HCT116 (cell line): ENCODE measurements at regions not wholly inside any gene's neighbourhood (a gene's known extent, or its start where the extent isn't known, plus 50 kb on each side); places are given as distances from the start of the nearest gene placed in this dataset.

ENCODE experiments used
- EZH2 ChIP-seq: fragments of 200-600 bp; sonication (generic); IDR thresholded peaks from 2 replicates; pipeline ENCODE4 v1.6.1; 2017; ENCODE audit warnings: antibody characterized with exemption, mixed run types
- FOSL1 ChIP-seq: IDR thresholded peaks from 2 replicates; pipeline ENCODE4 v1.6.1; 2012; ENCODE audit warnings: low read depth
- RAD21 ChIP-seq: IDR thresholded peaks from 2 replicates; pipeline ENCODE4 v1.6.1; 2012; ENCODE audit warnings: low read depth, mild to moderate bottlenecking
- TF ChIP-seq, protein P1 (sequence below), 3 experiments: fragments of 200-600 bp in 1 of 3; sonication (generic) in 1 of 3; IDR thresholded peaks in 2 of 3; conservative IDR thresholded peaks in 1 of 3; 2 replicates each; pipeline ENCODE4 v1.5.1; 2012 to 2017; ENCODE audit warnings: low read depth in 2 of 3, low read length in 2 of 3, antibody characterized with exemption in 1 of 3, borderline replicate concordance in 1 of 3, control low read depth in 1 of 3, mild to moderate bottlenecking in 1 of 3, mixed read lengths in 1 of 3, mixed run types in 1 of 3, moderate library complexity in 1 of 3; ENCODE audit not compliant: insufficient read depth in 1 of 3

DNA sequence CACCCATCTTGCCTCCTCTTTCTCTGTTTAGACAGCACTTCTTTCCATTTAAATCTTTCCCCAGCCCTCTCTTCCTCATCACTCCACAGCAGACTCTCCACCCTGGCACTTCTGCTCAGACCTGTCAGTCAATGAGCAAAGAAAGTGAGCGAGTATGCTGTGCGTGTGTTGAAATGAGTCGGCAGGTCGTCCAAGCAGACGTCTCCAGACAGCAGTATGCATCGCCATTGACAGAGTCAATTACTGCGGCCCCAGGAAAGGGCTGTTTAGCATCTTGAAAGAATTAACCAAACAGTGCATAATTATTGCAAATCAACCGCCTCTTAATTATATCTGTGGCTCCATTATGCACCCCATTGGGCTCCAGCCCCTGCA lies 54.8 kb upstream of the KCNG1 start:
- TF ChIP-seq, protein P1, sequence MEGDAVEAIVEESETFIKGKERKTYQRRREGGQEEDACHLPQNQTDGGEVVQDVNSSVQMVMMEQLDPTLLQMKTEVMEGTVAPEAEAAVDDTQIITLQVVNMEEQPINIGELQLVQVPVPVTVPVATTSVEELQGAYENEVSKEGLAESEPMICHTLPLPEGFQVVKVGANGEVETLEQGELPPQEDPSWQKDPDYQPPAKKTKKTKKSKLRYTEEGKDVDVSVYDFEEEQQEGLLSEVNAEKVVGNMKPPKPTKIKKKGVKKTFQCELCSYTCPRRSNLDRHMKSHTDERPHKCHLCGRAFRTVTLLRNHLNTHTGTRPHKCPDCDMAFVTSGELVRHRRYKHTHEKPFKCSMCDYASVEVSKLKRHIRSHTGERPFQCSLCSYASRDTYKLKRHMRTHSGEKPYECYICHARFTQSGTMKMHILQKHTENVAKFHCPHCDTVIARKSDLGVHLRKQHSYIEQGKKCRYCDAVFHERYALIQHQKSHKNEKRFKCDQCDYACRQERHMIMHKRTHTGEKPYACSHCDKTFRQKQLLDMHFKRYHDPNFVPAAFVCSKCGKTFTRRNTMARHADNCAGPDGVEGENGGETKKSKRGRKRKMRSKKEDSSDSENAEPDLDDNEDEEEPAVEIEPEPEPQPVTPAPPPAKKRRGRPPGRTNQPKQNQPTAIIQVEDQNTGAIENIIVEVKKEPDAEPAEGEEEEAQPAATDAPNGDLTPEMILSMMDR (IDR thresholded peaks at IDR 0.05 in 2 of 3, conservative IDR thresholded peaks at IDR 0.05 in 1 of 3; ENCODE audit: borderline replicate concordance in 1 of 3, insufficient read depth in 1 of 3, low read depth in 2 of 3, low read length in 2 of 3), result no peak
- TF ChIP-seq FOSL1 (no peak), EZH2 (no peak), RAD21 (no peak)
